ENCODE measurements at regions not wholly inside any gene's neighbourhood (a gene's known extent, or its start where the extent isn't known, plus 50 kb on each side); places are given as distances from the start of the nearest gene placed in this dataset.

GRCh38 chr3:182212479-182213076 lies 500.9 kb downstream of the SOX2 start:
- TF ChIP-seq CTCF (IDR thresholded peaks at IDR 0.05) (no peak), POLR2A (IDR thresholded peaks at IDR 0.05) (no peak)

Measured in body of pancreas (tissue), 4 donors.